HG02852 (cell line): ENCODE measurements at regions not wholly inside any gene's neighbourhood (a gene's known extent, or its start where the extent isn't known, plus 50 kb on each side); places are given as distances from the start of the nearest gene placed in this dataset.

Experiments
- ATAC-seq: cut with Tn5 transposase; IDR thresholded peaks from one replicate; pipeline ENCODE4 v1.9.1; 2021; ENCODE audit warnings: mild to moderate bottlenecking, moderate library complexity; ENCODE audit not compliant: unreplicated experiment

DNA sequence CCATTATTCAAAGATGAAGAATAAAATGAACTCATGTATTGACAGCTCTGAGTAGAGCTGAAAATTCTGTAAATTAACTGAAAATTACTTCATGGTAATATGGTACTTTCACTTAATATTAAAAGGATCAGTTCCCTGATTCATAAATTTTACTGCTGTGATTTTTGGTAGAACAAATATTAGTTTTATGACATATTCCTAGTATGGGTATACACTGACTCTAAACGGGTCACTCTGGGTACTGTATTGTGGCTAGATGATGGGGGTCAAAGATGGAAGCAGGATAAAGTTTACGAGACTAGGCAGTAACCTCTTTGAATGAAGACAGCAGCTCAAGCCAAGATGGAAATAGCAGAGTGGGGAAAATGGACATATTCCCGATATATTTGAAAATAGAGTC is 135.5 kb downstream of the NUAK1 start:
- ATAC-seq: no peak

DNA sequence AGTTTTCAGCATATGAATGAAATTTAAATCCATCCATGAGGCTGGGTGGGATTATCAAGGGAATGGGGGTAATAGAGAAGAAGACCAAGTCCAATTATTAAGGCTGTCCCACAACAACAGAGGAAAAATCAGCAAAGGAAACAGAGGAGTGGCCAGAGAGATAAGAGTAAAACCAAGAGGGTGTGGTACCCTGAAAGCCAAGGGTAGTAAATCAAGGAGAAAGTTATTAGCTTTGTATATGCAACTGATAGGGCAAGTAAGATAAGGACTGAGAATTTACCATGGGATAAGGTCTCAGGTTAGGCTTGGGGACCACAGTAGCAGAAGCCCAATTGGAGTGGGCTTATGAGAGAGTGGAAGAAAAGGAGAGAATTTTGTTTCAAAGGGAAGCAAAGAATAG is 134.5 kb downstream of the NUAK1 start:
- ATAC-seq: no peak

DNA sequence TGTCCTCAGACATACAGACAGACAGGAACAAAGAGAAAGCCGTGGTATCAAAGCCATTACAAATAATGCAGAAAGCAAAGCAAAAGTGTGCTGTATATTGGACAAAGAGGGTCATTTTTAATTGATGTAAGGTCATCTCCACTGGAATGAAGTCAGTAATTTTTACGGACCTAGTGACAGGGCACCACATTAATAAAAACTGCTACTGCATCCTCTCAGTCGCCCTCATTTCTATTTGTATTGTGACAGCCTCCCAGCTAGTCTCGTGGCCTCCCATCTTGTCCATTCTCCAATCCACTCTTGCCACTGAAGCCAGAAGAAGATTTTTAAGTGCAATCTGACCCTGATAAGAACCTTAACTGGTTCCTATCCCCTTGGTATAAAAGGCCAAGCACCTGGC is 132.4 kb downstream of the NUAK1 start:
- no peak for ATAC-seq

DNA sequence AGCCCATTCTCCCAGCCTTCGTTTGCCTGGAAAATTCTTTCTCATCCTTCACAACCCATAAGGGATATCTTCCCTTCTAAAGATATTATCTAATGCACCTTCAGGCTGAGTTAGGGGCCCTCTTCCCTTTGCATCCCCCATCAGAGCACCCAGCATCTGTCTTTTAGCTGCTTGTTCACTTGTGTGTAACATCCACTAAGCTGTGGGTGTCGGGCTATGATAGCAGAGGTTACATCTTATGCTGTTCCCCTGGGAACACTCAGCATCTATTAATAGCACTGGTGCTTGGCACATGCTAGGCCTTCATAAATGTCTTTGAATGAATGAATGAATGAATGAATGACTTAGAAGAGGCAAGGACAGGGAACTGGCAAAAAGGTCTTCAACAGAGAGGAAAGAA is 131.8 kb downstream of the NUAK1 start:
- no peak for ATAC-seq

DNA sequence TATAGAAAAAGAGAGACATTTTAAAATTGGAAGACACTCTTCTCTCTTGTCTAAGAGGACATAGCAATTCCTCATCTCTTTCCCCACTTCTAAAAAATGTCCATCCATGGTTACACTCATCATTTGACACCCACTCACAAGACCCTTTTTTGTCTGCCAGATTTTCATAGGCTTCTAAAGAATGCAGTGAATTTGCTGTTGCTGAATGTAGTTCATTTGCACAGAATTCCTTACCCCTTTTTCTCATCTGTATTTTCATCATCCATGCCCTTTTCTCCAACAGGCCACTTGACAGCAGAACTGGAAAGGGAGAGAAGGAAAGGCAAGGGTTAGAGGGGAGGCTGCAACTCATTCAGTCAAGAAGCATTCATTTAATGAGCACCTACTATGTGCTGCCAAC is 128.0 kb downstream of the NUAK1 start:
- ATAC-seq: no peak
